Hindlimb muscle (tissue), 1 donor: ENCODE measurements at regions not wholly inside any gene's neighbourhood (a gene's known extent, or its start where the extent isn't known, plus 50 kb on each side); places are given as distances from the start of the nearest gene placed in this dataset.
"Not testable (repeated sequence)": the region's sequence is repeated elsewhere in the genome, so short reads cannot be mapped to it uniquely, and the experiment has no call there.

Experiments used
- DNase-seq: peaks from one replicate; pipeline ENCODE4 v3.0.0-alpha.2; 2013

DNA sequence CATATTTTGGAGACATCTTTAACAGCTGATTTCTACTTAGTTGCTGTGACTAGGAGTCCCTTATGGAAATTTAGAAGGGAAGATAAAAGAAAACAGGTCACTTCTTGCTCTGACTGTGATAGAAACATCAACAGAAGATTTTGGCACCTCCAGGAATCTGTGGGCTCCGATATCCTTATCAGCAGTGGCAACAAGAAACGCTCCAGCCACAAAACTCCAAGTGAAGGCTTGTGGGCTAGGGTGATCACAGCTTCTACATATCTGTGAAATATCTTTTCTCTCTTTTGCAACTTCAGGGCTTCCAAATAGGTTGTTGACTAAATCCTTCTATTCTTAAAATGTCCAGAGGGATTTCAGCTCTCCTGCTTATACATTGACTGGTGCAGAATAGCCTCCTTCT, 1625.5 kb upstream of the CDH6 start:
- DNase-seq, result no peak

DNA sequence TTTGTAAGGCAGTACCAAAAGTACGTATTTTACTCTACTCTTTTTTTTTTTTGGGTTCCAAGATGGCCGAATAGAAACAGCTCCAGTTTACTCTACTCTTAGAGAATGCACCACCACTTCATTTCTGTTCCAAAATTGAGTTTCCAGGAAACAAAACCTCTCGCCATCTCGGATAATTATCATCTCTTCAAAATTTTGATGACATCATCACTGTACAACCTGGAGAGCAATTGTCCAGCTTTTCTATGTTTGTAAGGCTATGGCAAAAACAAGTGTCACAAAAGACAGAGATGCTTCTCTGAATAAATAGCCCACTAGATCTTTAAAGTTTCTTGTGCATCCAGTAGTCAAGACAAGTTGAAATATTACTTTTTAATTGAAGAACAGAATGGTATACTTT, 1631.9 kb upstream of the CDH6 start:
- DNase-seq, result no peak

DNA sequence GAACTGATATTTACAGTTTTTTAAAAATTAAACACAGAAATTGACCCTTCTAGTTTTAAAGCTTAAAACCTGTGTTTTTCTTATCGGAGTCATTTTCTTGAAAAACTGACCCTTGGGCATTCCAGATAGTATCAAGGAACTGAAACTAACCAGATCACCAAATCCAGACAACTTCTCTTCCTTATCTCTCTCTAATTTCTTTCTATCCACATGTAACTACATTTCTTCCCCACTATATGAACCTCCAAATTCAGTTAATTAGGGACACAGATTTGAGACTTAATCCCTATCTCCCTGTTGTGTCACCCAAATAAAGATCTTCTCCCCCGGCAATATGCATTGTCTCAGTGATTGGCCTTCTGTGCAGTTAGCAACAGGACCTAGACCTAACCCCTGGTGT, 1643.0 kb upstream of the CDH6 start:
- DNase-seq, result no peak

DNA sequence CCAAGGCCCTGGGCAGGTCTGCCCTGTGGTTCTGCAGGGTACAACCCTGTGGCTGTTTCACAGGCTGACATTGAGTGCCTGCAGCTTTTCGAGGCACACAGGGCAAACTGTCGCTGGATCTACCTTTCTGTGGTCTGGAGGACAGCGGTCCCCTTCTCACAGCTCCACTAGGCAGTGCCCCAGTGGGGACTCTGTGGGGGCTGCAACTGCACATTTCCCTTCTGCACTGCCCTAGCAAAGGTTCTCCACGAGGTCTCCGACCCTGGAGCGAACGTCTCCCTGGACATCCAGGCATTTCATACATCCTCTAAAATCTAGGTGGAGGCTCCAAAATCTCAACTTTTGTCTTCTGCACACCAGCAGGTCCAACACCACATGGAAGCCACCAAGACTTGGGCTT, 1645.2 kb upstream of the CDH6 start:
- no peak for DNase-seq

- no peak for DNase-seq
Observed at GRCh38 chr5:29547236-29547865, 1646.1 kb upstream of the CDH6 start.

DNA sequence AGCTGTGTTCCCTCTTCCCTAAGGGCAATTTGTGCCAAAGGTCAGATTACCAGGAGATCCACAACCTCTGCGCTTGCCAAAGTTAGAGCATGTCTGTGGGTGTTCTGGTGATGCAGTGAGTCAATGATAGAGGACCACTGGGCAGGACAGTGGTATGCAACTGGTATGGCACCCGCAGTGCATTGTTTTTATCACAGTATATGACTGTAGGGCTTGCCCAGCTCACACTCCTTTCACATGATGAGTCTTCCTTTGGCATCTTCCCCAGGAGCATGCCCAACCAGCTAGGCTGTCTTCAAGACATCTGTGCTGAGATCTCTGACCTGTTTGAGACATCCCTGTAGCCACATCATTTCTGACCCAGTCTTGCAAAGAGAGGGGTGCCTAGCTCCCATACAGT, 1650.0 kb upstream of the CDH6 start:
- DNase-seq, result no peak

DNA sequence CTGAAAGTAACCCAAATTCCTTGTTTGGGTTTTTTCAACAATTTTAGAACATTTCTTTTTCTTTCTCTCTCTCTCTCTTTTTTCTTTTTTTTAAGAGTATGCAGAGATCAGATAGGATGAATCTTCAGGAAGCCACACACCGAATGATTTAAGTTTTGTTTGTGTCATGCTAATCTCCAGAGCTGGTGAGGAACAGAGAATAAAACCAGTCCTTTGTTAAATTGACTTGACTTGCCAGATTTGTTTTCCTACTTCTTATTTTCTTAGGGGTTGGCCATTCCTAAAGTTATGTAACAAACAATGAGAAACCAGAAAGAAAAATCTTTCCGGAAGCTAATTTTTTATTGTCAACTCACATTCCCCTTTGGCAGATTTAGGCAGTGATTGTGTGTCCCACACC, 1669.3 kb upstream of the CDH6 start:
- no peak for DNase-seq

DNA sequence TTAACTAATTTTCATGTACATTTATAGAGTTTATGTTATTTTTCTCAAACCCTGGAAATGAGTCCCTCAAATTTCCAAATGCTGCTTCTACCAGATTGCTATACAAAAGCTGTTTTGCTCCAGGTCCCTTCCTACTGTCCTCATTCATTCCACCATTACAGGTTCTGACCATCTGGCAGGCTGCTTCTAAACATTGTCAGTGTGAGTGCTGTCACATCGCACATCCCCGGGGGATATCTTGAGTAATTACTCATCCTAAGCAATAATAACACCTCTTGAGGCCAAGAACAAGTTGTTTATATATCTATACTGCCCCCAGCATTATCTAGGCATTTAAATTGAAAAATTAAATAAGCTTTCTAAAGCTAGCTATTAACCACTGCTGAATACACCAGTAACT, 1675.3 kb upstream of the CDH6 start:
- no peak for DNase-seq

DNA sequence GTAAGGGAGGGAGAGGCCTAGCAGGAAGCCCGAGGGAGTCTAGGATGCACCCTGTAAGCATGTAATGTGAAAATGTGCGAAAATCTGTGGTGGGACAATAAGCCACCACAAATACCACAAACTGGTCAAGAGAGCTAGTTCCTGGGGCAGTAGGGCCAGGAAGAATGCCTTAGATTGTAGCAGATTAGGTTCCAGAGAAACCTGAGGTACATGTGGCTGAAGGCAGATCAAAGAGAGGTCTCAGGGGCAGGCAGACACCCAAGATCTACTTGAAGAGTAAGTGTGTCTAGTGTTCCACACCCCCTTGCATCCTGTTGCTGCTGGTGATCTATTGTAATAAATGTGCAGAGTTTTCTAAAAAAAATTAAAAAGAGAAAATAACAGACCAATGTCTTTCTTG, 1677.3 kb upstream of the CDH6 start:
- no peak for DNase-seq

DNA sequence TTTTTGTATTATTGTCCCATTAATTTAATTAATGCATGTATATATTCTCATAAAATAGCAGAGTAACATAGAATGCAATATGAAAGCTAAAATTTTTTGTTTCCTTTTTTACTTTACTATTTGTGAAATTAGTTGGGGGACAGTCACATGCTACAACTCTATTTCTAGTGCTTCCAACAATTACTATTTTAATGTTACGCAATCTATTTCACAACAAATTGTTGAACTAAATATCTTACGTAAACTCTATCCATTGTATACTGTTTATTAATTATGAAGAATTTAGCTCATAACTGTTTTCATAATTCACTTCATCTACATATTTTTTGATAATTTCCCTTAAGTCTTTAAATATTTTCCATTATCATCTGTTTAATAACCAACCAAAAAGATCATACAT, 1685.4 kb upstream of the CDH6 start:
- DNase-seq, result no peak

GRCh38 chr5:29504411-29504810, 1689.1 kb upstream of the CDH6 start:
- no peak for DNase-seq

- DNase-seq, result no peak
Observed at GRCh38 chr5:29498860-29499259, 1694.6 kb upstream of the CDH6 start.

- no peak for DNase-seq
Observed at GRCh38 chr5:29498412-29498811, 1695.1 kb upstream of the CDH6 start.

DNA sequence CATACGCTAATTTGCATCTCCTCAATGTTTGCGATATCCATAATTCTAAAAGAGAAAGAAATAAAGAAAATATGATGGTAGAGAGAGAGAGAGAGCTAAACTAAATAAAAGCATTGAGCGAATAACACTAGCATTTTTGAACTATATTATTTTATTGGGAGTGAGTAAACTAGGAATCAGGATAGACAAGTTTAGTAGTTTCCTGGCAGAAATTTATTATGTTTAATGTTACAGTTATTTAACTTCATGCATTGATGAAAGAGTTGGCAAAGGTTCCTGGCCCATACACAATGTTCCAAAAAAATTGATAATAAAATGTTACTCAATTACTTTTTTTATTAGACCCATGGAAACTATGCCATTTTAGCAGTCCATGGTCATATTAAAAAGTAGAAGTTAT, 1708.2 kb upstream of the CDH6 start:
- no peak for DNase-seq

- no peak for DNase-seq
Observed at GRCh38 chr5:29469581-29469980, 1723.9 kb upstream of the CDH6 start.

DNA sequence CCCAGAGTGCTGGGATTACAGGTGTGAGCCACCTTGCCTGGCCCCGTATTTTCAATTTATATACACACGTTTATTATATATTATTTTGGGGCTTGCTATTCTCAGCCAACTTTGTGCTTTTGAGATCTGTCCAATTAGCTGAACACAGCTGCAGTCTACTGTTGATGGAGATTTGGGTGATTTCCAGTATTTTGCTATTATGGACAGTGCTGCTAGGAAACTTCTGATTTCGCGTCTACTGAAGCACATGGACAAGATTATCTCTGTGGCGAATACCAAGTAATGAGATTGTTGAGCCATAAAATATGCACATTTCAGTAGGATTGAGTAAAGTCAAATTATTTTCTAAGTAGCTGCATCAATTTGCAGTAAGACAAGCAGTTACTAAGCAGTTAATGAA, 1731.2 kb upstream of the CDH6 start:
- DNase-seq, result peak; percentile 58

DNA sequence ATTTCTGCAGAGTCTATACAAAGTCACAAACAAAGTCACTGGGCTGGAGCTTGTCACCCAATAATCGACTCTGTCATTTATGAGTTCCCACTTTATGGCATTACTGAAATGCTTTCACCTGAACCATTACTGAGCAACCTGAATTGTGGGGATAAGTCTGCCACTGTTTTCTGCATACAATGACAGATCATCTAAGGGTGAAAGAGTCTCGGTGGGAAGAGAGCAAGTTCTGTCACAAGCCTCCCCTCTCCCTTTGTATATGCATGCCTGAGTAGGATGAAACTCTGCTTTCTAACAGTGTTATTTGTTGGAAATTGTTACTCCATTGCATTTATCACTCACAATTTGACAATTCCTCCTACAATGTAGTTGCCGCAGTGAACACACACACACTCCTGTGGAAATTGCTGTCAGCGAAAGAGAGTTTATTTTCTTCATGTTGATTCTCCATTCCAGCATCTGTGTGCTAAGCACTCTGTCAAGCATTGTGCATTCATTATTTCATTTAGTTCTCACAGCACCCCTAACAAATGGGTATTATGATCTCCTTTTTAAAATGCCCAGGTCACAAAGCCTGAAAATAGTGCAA, 1732.4 kb upstream of the CDH6 start:
- DNase-seq, result no peak

GRCh38 chr5:29451004-29451403, 1742.5 kb upstream of the CDH6 start:
- DNase-seq, result not testable (repeated sequence)

DNA sequence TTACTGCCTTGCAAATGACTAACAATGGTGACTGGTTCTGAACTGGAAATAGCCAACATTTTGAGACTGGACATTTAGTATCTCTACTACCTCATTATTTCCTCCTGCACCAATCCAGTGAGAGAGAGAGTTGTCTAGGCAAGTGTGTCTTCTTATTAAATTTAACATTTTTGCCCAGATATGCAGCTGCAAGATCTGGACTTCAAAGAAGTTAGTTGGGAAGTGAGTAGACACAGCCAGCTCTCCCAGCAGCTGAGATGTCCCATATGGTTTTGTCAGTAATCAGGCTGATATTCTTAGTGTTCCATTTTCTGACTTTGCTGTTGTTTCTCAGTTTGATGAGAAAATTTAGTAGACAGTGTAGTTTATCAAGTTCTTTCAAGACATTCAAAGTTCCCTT, 1778.8 kb upstream of the CDH6 start:
- peak; percentile 3 for DNase-seq

- DNase-seq, result no peak
Observed at GRCh38 chr5:29412979-29413378, 1780.5 kb upstream of the CDH6 start.

- no peak for DNase-seq
Observed at GRCh38 chr5:29402270-29402669, 1791.2 kb upstream of the CDH6 start.

GRCh38 chr5:29389993-29390392, 1803.5 kb upstream of the CDH6 start:
- DNase-seq, result no peak

DNA sequence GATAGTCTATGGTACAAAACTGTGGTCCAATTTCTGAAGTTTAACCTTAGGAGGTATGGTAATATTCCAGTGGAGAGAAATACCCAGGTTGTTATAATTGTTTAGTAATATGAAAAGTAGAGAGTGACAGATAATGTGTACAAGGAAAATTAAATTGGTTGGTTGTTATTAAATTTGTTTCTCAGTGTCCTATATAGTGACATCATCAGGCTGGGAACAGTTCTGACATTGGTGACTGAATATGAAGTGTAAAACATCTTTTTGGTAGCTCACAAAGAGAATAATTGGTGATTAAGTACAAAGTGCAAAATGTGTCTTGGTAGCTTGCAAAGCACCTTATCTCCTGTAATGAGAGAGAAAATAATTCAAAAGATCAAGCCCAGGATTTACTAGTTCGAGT, 1806.1 kb upstream of the CDH6 start:
- DNase-seq, result no peak

DNA sequence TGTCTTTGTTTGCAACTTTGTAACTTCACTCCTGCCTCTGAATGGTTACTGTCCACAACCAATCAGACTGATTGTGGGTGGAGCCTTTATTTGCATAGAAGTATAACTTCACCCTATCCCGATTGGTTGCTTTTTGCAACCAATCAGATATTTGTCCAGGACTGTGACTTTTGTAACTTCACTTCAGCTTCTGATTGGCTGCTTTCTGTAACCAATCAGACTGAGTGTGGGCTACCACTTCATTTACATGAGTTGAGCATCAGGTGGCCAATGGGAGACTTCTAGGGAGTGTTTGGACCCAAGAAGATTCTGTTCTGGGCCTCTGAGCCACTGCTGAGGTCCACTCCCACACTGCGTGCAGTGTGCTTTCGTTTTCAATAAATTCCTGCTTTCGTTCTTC, 1810.7 kb upstream of the CDH6 start:
- no peak for DNase-seq

- no peak for DNase-seq
Observed at GRCh38 chr5:29380029-29380428, 1813.5 kb upstream of the CDH6 start.
